GM12872 (cell line): ENCODE measurements at regions not wholly inside any gene's neighbourhood (a gene's known extent, or its start where the extent isn't known, plus 50 kb on each side); places are given as distances from the start of the nearest gene placed in this dataset.

Source experiments
- CTCF ChIP-seq: IDR thresholded peaks from 3 replicates; pipeline ENCODE4 v1.5.1; 2011; ENCODE audit warnings: low read depth, mild to moderate bottlenecking, low read length, moderate library complexity; ENCODE audit not compliant: insufficient read depth

- no peak for TF ChIP-seq CTCF
Observed at GRCh38 chr12:34210183-34210582, 187.9 kb downstream of the ALG10 start.

GRCh38 chr12:34210689-34211530 lies 188.6 kb downstream of the ALG10 start:
- TF ChIP-seq CTCF, result no peak

GRCh38 chr12:34212651-34213050 lies 190.4 kb downstream of the ALG10 start:
- TF ChIP-seq CTCF, result no peak

GRCh38 chr12:34214011-34214410 lies 191.7 kb downstream of the ALG10 start:
- TF ChIP-seq CTCF, result no peak

- TF ChIP-seq CTCF, result no peak
Observed at GRCh38 chr12:34215213-34215892, 193.1 kb downstream of the ALG10 start.

GRCh38 chr12:34215893-34216285 lies 193.6 kb downstream of the ALG10 start:
- TF ChIP-seq CTCF, result no peak

GRCh38 chr12:34217660-34218059 lies 195.4 kb downstream of the ALG10 start:
- TF ChIP-seq CTCF, result no peak
